NB4 (cell line): ENCODE measurements at regions not wholly inside any gene's neighbourhood (a gene's known extent, or its start where the extent isn't known, plus 50 kb on each side); places are given as distances from the start of the nearest gene placed in this dataset.
A peak's percentile ranks its signal among the peaks of the same experiment; 100 is the strongest.

Experiments
- DNase-seq: peaks from one replicate; pipeline ENCODE4 v3.0.0; 2010; ENCODE audit warnings: low read depth
- H3K4me3 ChIP-seq: one replicate; pipeline ENCODE4 v1.5.1; 2011; ENCODE audit warnings: mild to moderate bottlenecking, low read depth, low read length, moderate library complexity
- CTCF ChIP-seq: IDR thresholded peaks from one replicate; pipeline ENCODE4 v1.5.1; 2012; ENCODE audit warnings: low read depth, low read length
- MAX ChIP-seq: IDR thresholded peaks from 2 replicates; pipeline ENCODE4 v1.6.1; 2011; ENCODE audit warnings: low read depth, low read length
- MYC ChIP-seq: IDR thresholded peaks from 2 replicates; pipeline ENCODE4 v1.6.1; 2011; ENCODE audit warnings: low read depth, low read length
- POLR2A ChIP-seq: IDR thresholded peaks from 2 replicates; pipeline ENCODE4 v1.6.1; 2011; ENCODE audit warnings: mild to moderate bottlenecking; ENCODE audit not compliant: insufficient read length; ENCODE audit errors: extremely low read depth

- no peak for DNase-seq
- no peak overlapping the region for H3K4me3 ChIP-seq
- no peak for TF ChIP-seq CTCF
- no peak for TF ChIP-seq MAX
- TF ChIP-seq MYC: no peak
- TF ChIP-seq POLR2A: no peak
Measured at GRCh38 chr10:124318811-124319210, 99.9 kb downstream of the OAT start.

- no peak for TF ChIP-seq MYC
- no peak for TF ChIP-seq MAX
- TF ChIP-seq CTCF: no peak
- no peak for TF ChIP-seq POLR2A
- DNase-seq: no peak
- H3K4me3 ChIP-seq: no peak overlapping the region
Measured at GRCh38 chr10:124318076-124318475, 100.6 kb downstream of the OAT start.

- H3K4me3 ChIP-seq: no peak overlapping the region
- TF ChIP-seq POLR2A: no peak
- no peak for TF ChIP-seq MYC
- no peak for TF ChIP-seq CTCF
- TF ChIP-seq MAX: no peak
- no peak for DNase-seq
Measured at GRCh38 chr10:124316326-124316725, 102.4 kb downstream of the OAT start.

GRCh38 chr10:124315591-124316270 is 103.0 kb downstream of the OAT start:
- TF ChIP-seq MAX (no peak), CTCF (no peak), MYC (no peak), POLR2A (no peak)
- DNase-seq: peak; percentile 28
- H3K4me3 ChIP-seq: no peak overlapping the region

- H3K4me3 ChIP-seq: no peak overlapping the region
- DNase-seq: no peak
- TF ChIP-seq POLR2A (no peak), CTCF (no peak), MYC (no peak), MAX (no peak)
Measured at GRCh38 chr10:124313374-124313773, 105.3 kb downstream of the OAT start.
